ENCODE measurements at regions not wholly inside any gene's neighbourhood (a gene's known extent, or its start where the extent isn't known, plus 50 kb on each side); places are given as distances from the start of the nearest gene placed in this dataset.

- DNase-seq: no peak
Observed at GRCh38 chr12:19055589-19055988, 73.9 kb upstream of the PLEKHA5 start.

DNA sequence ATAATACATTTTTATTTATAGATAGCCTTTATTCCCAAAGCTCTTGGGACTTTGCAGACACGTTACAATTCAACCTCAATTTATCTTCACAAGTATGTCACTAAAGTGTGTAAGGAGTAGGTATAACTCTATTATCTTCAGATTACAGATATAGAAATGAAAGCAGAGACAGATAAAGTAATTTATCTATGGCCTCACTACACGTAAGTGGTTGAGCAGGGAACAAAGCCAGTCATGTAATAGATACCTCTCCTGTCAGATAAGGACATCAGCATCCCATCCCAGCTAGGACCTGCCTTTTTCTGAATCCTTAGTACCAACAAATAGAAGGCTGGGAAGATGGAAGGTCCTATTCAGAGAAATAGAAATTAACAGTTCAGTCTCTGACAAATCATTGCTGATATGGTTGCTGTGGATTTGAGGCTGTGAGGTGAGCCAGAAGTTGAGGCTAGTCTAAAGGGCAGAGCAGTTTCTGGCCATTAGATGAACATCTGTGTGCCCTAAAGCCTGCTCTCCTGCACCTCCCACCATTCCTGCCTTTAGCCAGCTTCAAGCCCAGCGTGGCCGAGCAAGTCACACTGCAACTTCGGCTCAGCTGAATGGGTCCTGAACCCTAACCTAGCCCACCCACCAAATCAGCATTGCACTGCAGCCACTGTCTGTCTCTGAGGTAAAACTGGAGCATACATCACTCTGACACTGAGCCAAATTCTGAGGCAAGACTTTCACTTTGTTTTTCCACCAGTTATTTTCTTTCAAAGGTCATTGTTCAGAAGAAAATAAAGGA lies 71.1 kb upstream of the PLEKHA5 start:
- no peak for DNase-seq

DNA sequence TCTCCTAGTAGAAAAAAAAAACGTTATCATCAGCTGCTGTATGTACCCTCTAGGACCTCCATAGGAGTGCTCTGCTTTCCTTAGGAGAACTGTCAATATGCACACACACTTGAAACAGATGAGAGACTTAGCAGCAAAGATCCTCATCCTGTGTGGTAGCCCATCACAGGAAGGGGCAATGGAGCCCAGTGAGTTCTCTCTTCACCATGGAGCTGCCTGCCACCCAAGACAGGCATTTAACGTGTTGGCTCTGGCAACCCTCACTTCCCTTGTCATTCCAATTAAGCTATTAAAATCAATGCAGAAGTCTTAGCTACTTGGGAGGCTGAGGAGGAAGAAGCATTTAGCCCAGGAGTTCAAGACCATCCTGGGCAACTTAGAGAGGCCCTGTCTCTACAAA lies 64.8 kb upstream of the PLEKHA5 start:
- no peak for DNase-seq

GRCh38 chr12:19065223-19065622 lies 64.3 kb upstream of the PLEKHA5 start:
- DNase-seq: no peak

DNA sequence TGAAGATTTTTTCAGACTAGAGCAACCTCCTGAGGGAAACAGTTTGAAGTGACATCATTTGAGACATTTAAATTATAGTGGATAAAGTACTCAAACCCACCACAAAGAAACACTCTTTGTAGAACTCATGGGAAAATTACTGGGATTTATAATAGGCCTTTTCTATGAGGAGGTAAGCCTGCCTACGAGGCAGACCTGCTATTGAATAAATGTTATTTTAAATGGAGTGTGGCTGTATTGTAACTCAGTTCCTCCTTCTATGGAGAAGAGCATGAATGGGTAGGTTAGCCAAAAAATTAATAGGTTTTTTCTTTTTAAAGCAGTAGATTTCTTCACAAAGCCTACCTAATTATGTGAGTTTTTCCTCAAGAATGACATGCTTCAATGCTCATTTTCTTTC lies 63.7 kb upstream of the PLEKHA5 start:
- DNase-seq: no peak

DNA sequence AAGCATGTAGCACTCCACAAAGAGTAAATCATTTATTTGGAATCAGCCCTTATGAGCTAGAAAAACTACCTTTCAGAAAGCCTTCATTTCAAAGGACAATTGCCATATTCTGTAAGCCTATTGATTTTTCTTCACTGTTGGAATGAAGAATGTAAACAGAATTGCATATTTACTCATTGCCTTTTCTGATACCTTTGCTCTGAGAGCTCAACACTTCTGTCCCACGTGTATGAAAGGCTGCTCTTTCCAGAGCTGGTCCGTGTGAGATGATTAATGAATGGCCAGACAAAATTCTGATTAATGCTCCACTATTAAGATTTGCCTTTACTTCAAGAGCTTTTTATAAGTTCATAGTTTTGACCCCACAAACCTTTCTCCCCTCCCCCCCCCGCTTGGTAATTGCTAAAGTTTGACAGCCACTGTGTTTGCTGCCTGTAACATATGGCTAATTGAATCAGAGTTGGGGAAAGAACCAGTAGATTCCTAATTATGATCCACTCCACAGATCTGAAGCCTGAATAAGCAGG lies 63.0 kb upstream of the PLEKHA5 start:
- no peak for DNase-seq

- DNase-seq: no peak
Observed at GRCh38 chr12:19068137-19068536, 61.4 kb upstream of the PLEKHA5 start.

- no peak for DNase-seq
Observed at GRCh38 chr12:19070341-19070740, 59.2 kb upstream of the PLEKHA5 start.

GRCh38 chr12:19074700-19075099 lies 54.8 kb upstream of the PLEKHA5 start:
- no peak for DNase-seq

DNA sequence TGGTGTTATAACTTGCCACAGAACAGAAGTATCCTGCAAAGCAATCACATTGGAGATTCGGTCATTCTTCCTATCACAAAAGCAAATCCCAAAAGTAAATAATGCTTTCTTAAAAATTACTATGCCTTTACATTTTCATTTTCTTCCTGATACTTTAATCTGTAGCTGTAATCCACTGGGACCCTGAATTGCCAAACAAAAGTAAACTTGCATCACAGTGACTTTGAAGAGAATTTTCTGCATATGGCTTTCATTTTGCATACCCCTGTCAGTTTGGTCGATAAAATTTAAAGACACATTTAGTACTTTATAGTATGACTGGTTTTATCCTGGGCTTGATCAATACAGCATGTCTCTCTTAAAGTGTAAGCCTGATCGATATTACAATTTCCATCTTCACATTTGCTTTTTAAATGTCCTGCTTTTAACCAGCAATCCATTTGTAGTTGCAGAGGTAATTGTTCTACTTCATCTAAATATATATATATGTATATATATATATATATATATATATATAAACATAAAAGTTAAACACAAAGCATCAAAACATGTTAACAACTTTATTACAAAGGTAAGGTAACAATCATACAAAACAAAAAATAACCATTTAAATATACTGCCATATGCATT lies 53.7 kb upstream of the PLEKHA5 start:
- DNase-seq: no peak
